IMR-90 (cell line): ENCODE measurements at regions not wholly inside any gene's neighbourhood (a gene's known extent, or its start where the extent isn't known, plus 50 kb on each side); places are given as distances from the start of the nearest gene placed in this dataset.

Experiments used
- ATAC-seq: fragments of 200-7000 bp; cut with Tn5 transposase; 2 replicates; pipeline ENCODE4 v1.9.1; 2020; ENCODE audit warnings: low read depth, mild to moderate bottlenecking, moderate library complexity
- BruUV-seq: library from RNA; stranded (reverse); fragments of 400-500 nt; replicated peaks from 2 replicates; lab custom pipeline; 2021; lab: Mats Ljungman, UMichigan
- CTCF ChIA-PET: fragments of 300-600 bp; formaldehyde crosslinking; extraction: SDS; loops from one replicate; lab custom pipeline; 2021; ENCODE audit warnings: antibody characterized with exemption; lab: Yijun Ruan, JAX
- POLR2A ChIA-PET: fragments of 300-600 bp; sonication (Branson Sonifier 250); formaldehyde crosslinking; loops from one replicate; lab custom pipeline; 2022; ENCODE audit warnings: antibody characterized with exemption; ENCODE audit not compliant: unreplicated experiment; lab: Charles Lee
- DNase-seq: peaks from one replicate; pipeline ENCODE4 v3.0.0; 2013
- H2AFZ ChIP-seq: replicated peaks from 2 replicates; pipeline ENCODE3; 2013; ENCODE audit warnings: low read length, mild to moderate bottlenecking; ENCODE audit not compliant: poor library complexity
- H2AK5ac ChIP-seq: 2 replicates; pipeline ENCODE4 v1.6.1; 2013; ENCODE audit warnings: low read depth, low read length, inconsistent platforms
- H2AK9ac ChIP-seq: replicated peaks from 2 replicates; pipeline ENCODE3; 2013; ENCODE audit warnings: mild to moderate bottlenecking, low read depth, low read length, moderate library complexity; ENCODE audit not compliant: poor library complexity
- H2BK120ac ChIP-seq: 2 replicates; pipeline ENCODE4 v1.6.1; 2013; ENCODE audit warnings: low read depth, low read length, inconsistent platforms
- H2BK15ac ChIP-seq: 3 replicates; pipeline ENCODE4 v1.6.1; 2013; ENCODE audit warnings: low read depth, low read length, inconsistent platforms
- H2BK20ac ChIP-seq: 2 replicates; pipeline ENCODE4 v1.6.1; 2013; ENCODE audit warnings: low read depth, mild to moderate bottlenecking, inconsistent platforms, low read length, moderate library complexity
- H2BK5ac ChIP-seq: 2 replicates; pipeline ENCODE4 v1.6.1; 2013; ENCODE audit warnings: mild to moderate bottlenecking, low read depth, low read length, inconsistent platforms; ENCODE audit not compliant: poor library complexity, severe bottlenecking
- H3K14ac ChIP-seq: replicated peaks from 2 replicates; pipeline ENCODE4 v1.6.1; 2013; ENCODE audit warnings: low read depth, low read length, inconsistent platforms
- H3K18ac ChIP-seq: 2 replicates; pipeline ENCODE4 v1.6.1; 2013; ENCODE audit warnings: low read depth, low read length, control low read depth
- H3K23ac ChIP-seq: 2 replicates; pipeline ENCODE4 v1.6.1; 2013; ENCODE audit warnings: low read depth, low read length, inconsistent platforms
- H3K27ac ChIP-seq: 2 replicates; pipeline ENCODE4 v1.5.1; 2013; ENCODE audit warnings: mild to moderate bottlenecking, control low read depth, low read length; ENCODE audit not compliant: insufficient read depth
- H3K27me3 ChIP-seq: 2 replicates; pipeline ENCODE4 v1.6.1; 2013; ENCODE audit warnings: low read length; ENCODE audit not compliant: control insufficient read depth, insufficient read depth
- H3K36me3 ChIP-seq: 2 replicates; pipeline ENCODE4 v1.6.1; 2013; ENCODE audit warnings: low read length, mixed read lengths; ENCODE audit not compliant: control insufficient read depth, insufficient read depth
- H3K4ac ChIP-seq: 2 replicates; pipeline ENCODE4 v1.6.1; 2013; ENCODE audit warnings: low read depth, low read length, inconsistent platforms
- H3K4me1 ChIP-seq: 2 replicates; pipeline ENCODE4 v1.6.1; 2013; ENCODE audit warnings: low read length, mixed read lengths; ENCODE audit not compliant: control insufficient read depth, insufficient read depth
- H3K4me2 ChIP-seq: 2 replicates; pipeline ENCODE4 v1.6.1; 2013; ENCODE audit warnings: low read depth, mild to moderate bottlenecking, control low read depth, low read length, moderate library complexity
- H3K4me3 ChIP-seq: 2 replicates; pipeline ENCODE4 v1.5.1; 2013; ENCODE audit warnings: low read depth, mild to moderate bottlenecking, control low read depth, low read length, moderate library complexity; ENCODE audit not compliant: insufficient read depth
- H3K56ac ChIP-seq: 2 replicates; pipeline ENCODE4 v1.6.1; 2013; ENCODE audit warnings: low read length, inconsistent platforms; ENCODE audit not compliant: insufficient read depth; ENCODE audit errors: extremely low read depth
- H3K79me1 ChIP-seq, 2 experiments: 2 replicates each; pipeline ENCODE4 v1.6.1; 2013; ENCODE audit warnings: low read length in 2 of 2, inconsistent platforms in 1 of 2, low read depth in 1 of 2
- H3K9ac ChIP-seq: 2 replicates; pipeline ENCODE4 v1.6.1; 2013; ENCODE audit warnings: low read depth, low read length, control low read depth
- H3K9me1 ChIP-seq: 2 replicates; pipeline ENCODE4 v1.6.1; 2013; ENCODE audit warnings: low read length, inconsistent platforms; ENCODE audit not compliant: insufficient read depth
- H3K9me3 ChIP-seq: 2 replicates; pipeline ENCODE4 v1.6.1; 2013; ENCODE audit warnings: low read length; ENCODE audit not compliant: control insufficient read depth, insufficient read depth
- H4K20me1 ChIP-seq: 2 replicates; pipeline ENCODE4 v1.6.1; 2013; ENCODE audit warnings: low read length, inconsistent platforms; ENCODE audit not compliant: insufficient read depth
- H4K5ac ChIP-seq: 2 replicates; pipeline ENCODE4 v1.6.1; 2013; ENCODE audit warnings: mild to moderate bottlenecking, low read depth, low read length, control low read depth
- H4K8ac ChIP-seq, 2 experiments: 2 replicates each; pipeline ENCODE4 v1.6.1; 2013; ENCODE audit warnings: low read depth in 2 of 2, low read length in 2 of 2, control low read depth in 1 of 2, inconsistent platforms in 1 of 2
- H4K91ac ChIP-seq: 2 replicates; pipeline ENCODE4 v1.6.1; 2013; ENCODE audit warnings: low read depth, low read length, inconsistent platforms; ENCODE audit not compliant: insufficient read depth
- BHLHE40 ChIP-seq: fragments of 150-350 bp; IDR thresholded peaks from 2 replicates; pipeline ENCODE4 v1.6.1; 2016; ENCODE audit warnings: mild to moderate bottlenecking, low read depth, low read length
- CEBPB ChIP-seq: IDR thresholded peaks from 2 replicates; pipeline ENCODE4 v1.6.1; 2012; ENCODE audit warnings: low read depth, low read length, improper control_type of control experiment
- CHD1 ChIP-seq: IDR thresholded peaks from 2 replicates; pipeline ENCODE4 v1.6.1; 2012; ENCODE audit warnings: low read depth, low read length, improper control_type of control experiment
- POLR2A ChIP-seq: IDR thresholded peaks from 2 replicates; pipeline ENCODE4 v1.6.1; 2012; ENCODE audit warnings: mild to moderate bottlenecking, low read depth, low read length
- RAD21 ChIP-seq: IDR thresholded peaks from 2 replicates; pipeline ENCODE4 v1.6.1; 2012; ENCODE audit warnings: low read length, improper control_type of control experiment
- WGBS, 2 experiments: methylation state at CpG; one replicate each; pipeline versions ENCODE4 v1.1.5 to v1.1.7; 2013; ENCODE audit warnings: missing lambda C conversion rate in 2 of 2; ENCODE audit not compliant: insufficient read length in 1 of 2; ENCODE audit errors: extremely low coverage in 2 of 2; 5-methylcytosine and 5-hydroxymethylcytosine counted together
- dilution Hi-C: fragments of 300-500 bp; cut with HindIII; formaldehyde crosslinking; loops from one replicate; pipeline ENCODE4 v1.14.3; 2018; ENCODE audit warnings: low sequenced_read_pairs; ENCODE audit not compliant: unreplicated experiment
- in situ Hi-C: fragments of 300-500 bp; cut with MboI; formaldehyde crosslinking; loops from 3 replicates; pipeline ENCODE4 v1.14.3; 2019; ENCODE audit warnings: low sequenced_read_pairs, inconsistent platforms, mixed read lengths
- intact Hi-C: fragments of 100-400 bp; cut with micrococcal nuclease; formaldehyde crosslinking; loops from 2 replicates; pipeline ENCODE4 v1.10.0; 2022

DNA sequence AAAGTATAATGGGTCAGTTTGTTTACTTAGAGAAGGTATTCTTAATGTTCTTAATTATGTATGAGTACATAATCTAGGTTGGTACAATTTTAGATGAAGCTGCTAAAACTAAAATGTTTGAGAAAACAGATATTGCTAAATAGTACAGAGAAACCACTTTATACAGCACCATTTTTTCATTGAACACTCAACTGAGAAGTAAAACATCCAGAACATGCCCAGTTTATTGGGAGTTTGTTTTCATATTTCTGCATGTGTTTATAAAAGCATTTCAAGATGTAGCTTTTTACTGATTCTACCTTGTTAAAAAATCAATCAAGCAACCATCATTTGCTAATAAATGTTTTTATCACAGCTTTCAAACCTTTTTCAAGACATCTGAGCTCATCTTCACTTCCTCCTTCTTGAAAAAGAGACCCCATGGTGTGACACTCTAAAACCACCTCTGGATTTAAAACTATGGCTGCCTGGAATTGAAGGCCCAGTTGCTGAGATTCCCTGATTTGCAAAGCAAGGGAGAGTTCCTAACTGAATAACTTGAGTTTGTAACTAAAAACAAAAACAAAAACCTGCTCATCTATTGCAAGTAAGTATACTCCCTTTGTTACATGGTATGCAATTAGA, 585.9 kb downstream of the ZEB2 start (continued):
- TF ChIP-seq POLR2A: no peak

- H3K27me3 ChIP-seq: no peaks in the 10 kb centered on the region
- BruUV-seq: no TSS peak
- no peak overlapping the region for H2BK5ac ChIP-seq
- H3K36me3 ChIP-seq: no peaks in the 10 kb centered on the region
- no peak overlapping the region for H4K91ac ChIP-seq
- DNase-seq: no peak
- no peak overlapping the region for H4K5ac ChIP-seq
- H2BK15ac ChIP-seq: no peak overlapping the region
- H2AK9ac ChIP-seq: no peak overlapping the region
- dilution Hi-C loops (no loop called here), intact Hi-C loops (loop anchor here (10.0 kb wide), 1 partner anchor 346 kb away; no protein-coding TSS in a partner anchor), in situ Hi-C loops (no loop called here)
- peaks cover 10% of the 10 kb centered on the region for H3K4me1 ChIP-seq
- H3K4me2 ChIP-seq: no peak overlapping the region
- no peaks in the 10 kb centered on the region for H4K20me1 ChIP-seq
- ChIA-PET CTCF (interaction anchor here (0.9 to 1.0 kb wide), 2 partner anchors 41 to 60 kb away, joined by 3 to 4 read pairs; no protein-coding TSS in a partner anchor), POLR2A (no interaction called here)
- H3K23ac ChIP-seq: no peak overlapping the region
- H3K18ac ChIP-seq: no peak overlapping the region
- H3K4me3 ChIP-seq: no peak overlapping the region
- no peak overlapping the region for H3K56ac ChIP-seq
- H3K9ac ChIP-seq: no peak overlapping the region
- H2AFZ ChIP-seq: no peak overlapping the region
- no peak overlapping the region for H3K27ac ChIP-seq
- H2AK5ac ChIP-seq: no peak overlapping the region
- no peak overlapping the region for H2BK120ac ChIP-seq
- H3K9me3 ChIP-seq: no peaks in the 10 kb centered on the region
- no peak for ATAC-seq
- no peak overlapping the region for H3K14ac ChIP-seq
- H3K9me1 ChIP-seq: no peaks in the 10 kb centered on the region
- H3K79me1 ChIP-seq: no peaks in the 10 kb centered on the region
- no peak overlapping the region for H3K4ac ChIP-seq
- TF ChIP-seq RAD21 (no peak), CEBPB (no peak), CHD1 (no peak), BHLHE40 (no peak)
- no peak overlapping the region for H4K8ac ChIP-seq
- no CpG with 5 or more reads among the region's 2 CpGs for WGBS, 2 experiments
- no peak overlapping the region for H2BK20ac ChIP-seq
Measured at GRCh38 chr2:143930891-143931290, 589.0 kb downstream of the ZEB2 start.
